RWPE1 (cell line): ENCODE measurements at regions not wholly inside any gene's neighbourhood (a gene's known extent, or its start where the extent isn't known, plus 50 kb on each side); places are given as distances from the start of the nearest gene placed in this dataset.
A peak's percentile ranks its signal among the peaks of the same experiment; 100 is the strongest.
"Not testable (repeated sequence)": the region's sequence is repeated elsewhere in the genome, so short reads cannot be mapped to it uniquely, and the experiment has no call there.

Source experiments
- CTCF ChIA-PET: fragments of 350-600 bp; sonication (Branson Sonifier 250); formaldehyde crosslinking; extraction: SDS; loops from one replicate; lab custom pipeline; 2021; lab: Yijun Ruan, JAX
- POLR2A ChIA-PET: fragments of 400-600 bp; formaldehyde crosslinking; extraction: SDS; loops from one replicate; lab custom pipeline; 2020; ENCODE audit warnings: antibody characterized with exemption; ENCODE audit not compliant: low non-redundant PET; lab: Yijun Ruan, JAX
- DNase-seq: peaks from one replicate; pipeline ENCODE4 v3.0.0; 2012; ENCODE audit warnings: low spot score
- H3K27ac ChIP-seq: fragments of 450-650 bp; 2 replicates; pipeline ENCODE4 v1.5.1; 2017
- TF ChIP-seq, protein P1 (sequence below): fragments of 450-650 bp; conservative IDR thresholded peaks from 2 replicates; pipeline ENCODE4 v1.5.1; 2017; ENCODE audit warnings: low read depth, mild to moderate bottlenecking

DNA sequence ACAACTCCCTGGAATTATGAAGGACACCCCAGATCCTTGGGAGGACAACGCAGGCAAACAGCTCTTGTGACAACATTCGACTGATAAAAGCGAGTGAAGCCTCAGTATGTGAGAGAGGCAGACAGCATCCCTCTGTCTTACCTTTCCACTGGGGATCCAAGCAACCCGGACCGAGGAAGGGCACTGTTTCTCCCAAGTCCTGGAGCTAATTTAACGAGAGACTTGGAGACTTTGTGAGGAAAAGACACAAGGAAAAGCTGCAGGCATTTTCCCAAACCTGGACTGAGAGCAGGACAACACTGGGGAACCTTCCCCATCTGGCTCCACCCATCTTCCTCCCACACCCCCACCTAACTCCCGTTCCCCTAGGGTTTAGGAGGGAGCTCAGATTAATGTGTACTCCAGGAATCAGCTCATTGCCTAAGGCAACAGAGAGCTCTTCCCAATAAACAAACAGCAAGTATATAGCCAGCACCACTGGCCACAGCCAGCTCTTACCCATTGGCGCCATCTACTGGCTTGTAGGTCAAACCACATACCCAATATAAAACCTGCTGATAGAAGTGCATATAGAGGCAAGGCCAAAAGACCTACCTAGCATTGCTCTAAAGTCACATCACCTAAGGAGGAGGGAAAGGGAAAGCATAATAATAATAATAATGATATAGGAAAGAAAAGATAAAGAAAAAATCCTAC is 76.7 kb upstream of the NEK3 start:
- H3K27ac ChIP-seq, DNase-seq, CTCF ChIA-PET: not testable (repeated sequence)
- POLR2A ChIA-PET = interaction anchor here (0.5 kb wide), 1 partner anchor 51 kb away, joined by 4 read pairs; no protein-coding TSS in a partner anchor
- TF ChIP-seq, protein P1, sequence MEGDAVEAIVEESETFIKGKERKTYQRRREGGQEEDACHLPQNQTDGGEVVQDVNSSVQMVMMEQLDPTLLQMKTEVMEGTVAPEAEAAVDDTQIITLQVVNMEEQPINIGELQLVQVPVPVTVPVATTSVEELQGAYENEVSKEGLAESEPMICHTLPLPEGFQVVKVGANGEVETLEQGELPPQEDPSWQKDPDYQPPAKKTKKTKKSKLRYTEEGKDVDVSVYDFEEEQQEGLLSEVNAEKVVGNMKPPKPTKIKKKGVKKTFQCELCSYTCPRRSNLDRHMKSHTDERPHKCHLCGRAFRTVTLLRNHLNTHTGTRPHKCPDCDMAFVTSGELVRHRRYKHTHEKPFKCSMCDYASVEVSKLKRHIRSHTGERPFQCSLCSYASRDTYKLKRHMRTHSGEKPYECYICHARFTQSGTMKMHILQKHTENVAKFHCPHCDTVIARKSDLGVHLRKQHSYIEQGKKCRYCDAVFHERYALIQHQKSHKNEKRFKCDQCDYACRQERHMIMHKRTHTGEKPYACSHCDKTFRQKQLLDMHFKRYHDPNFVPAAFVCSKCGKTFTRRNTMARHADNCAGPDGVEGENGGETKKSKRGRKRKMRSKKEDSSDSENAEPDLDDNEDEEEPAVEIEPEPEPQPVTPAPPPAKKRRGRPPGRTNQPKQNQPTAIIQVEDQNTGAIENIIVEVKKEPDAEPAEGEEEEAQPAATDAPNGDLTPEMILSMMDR = peak; percentile 69

DNA sequence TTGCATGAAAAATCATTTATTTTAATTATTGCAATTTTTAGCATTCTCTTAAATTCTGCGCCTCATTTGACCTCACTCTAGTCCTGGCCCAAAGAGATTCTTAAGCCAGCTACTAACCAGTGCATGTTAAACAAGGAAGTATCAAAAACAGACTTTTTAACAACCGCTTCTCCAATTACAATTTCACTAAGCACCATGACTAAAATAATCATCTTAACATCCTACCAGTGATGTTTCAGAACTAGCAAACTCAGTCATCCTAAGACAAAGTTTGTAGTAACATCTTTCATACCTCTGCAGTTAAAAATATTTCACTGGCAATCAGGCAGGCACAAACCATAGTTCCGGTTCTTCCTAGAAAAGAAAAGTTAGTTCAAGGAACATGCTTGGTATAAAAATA is 75.5 kb upstream of the NEK3 start:
- POLR2A ChIA-PET, DNase-seq, H3K27ac ChIP-seq, CTCF ChIA-PET: not testable (repeated sequence)

DNA sequence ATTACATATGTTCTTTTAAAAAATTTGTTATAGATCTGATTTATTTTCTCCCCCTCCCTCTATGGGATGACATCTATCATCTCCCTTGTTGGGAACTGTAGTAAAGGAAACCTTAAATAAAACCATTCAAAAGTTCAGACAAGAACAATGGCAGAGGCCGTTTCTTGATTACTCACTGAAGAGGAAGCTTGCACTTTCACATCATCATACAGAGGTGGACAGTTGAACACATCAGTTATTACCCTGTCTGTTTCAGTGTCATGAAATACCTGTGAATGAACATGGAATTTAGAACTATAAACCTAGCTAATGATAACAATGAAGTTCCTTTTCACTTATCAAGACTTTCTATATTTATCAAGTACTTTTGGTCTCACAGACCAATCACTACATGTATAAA is 63.7 kb upstream of the NEK3 start:
- POLR2A ChIA-PET, H3K27ac ChIP-seq, DNase-seq, CTCF ChIA-PET: not testable (repeated sequence)

DNA sequence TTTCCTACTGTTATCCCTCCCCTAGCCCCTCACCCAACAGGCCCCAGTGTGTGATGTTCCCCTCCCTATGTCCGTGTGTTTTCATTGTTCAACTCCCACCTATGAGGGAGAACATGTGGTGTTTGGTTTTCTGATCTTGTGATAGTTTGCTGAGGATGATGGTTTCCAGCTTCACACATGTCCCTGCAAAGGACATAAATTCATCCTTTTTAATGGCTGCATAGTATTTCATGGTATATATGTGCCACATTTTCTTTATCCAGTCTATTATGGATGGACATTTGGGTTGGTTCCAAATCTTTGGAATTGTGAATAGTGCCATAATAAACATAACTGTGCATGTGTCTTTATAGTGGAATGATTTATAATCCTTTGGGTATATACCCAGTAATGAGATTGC is 54.5 kb upstream of the NEK3 start:
- CTCF ChIA-PET, DNase-seq, POLR2A ChIA-PET, H3K27ac ChIP-seq: not testable (repeated sequence)

DNA sequence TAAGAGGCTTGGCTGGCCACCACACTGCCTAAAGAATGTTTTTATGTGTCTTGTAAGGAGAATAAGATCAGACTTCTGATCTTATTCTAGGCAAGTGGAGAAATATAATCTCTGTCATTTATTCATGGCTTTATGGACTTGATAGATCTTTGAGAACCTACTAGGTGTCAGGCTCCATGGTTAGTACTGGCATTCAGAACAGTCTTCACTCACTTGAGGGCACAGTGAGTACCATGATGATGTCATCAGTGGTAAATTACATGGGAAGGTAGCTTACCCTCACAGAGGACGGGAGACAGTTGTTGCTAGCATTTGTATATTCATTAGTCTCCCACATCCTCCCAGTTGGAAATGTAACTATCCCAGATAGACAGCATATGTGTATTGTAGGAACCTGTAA is 53.5 kb upstream of the NEK3 start:
- DNase-seq, POLR2A ChIA-PET, CTCF ChIA-PET, H3K27ac ChIP-seq: not testable (repeated sequence)

DNA sequence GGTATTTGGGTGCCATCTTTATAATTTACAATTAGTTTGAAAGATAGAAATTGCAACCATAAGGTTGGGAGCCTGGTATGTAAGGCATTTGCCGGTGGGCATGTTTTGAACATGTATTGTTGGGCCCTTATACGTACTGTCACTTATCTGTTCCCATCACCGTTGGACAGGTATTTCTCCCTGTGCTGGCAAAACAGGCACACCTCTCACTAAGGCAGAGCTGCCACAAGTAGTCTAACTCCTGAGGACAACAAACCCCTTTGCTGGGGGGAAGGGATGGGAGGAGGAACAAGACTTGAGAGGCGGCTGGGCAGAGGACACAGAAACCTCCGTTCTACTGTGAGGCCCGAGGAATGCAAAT is 52.0 kb upstream of the NEK3 start:
- CTCF ChIA-PET, POLR2A ChIA-PET, H3K27ac ChIP-seq, DNase-seq: not testable (repeated sequence)

DNA sequence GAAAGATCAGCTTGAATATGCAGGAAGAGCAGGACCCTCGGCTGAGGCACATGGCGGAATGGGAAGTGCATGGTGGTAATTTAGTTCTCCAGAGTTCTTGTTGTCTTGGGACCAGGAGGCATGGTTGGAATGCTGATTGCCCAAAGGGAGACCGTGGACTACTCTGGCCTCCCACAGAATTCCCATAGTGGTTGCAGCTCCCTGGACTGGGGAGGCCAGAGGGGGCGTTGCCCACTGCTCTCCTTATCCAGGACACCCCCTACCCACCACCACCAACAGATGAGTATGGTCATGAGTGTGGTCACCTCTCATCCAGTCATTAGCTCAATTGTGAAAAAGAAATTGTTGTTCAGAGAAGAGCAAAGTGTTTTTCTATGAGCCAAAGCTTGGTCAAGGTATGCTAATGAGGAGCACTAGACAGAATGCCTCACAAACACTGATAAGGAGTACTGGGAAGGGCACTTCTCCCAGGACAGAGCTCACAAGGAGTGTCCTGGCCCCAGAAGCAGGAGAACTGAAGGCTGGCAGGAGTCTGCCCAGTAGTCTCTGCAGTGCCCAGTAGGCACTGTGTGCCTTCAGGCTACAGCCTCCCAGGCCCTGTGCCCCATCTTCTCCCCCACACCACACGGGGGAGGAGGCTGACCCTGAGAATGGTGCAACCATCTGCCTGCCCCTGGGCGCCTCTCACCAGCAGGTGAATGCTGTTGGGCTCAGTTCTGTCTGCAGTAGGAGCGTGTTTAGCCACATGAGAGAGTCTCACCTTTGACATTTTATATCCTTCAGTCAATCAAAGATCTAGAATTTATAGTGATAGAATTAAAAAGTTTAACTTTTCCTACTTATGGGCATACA is 51.4 kb upstream of the NEK3 start:
- CTCF ChIA-PET, DNase-seq, POLR2A ChIA-PET, H3K27ac ChIP-seq: not testable (repeated sequence)
